ENCODE measurements at regions not wholly inside any gene's neighbourhood (a gene's known extent, or its start where the extent isn't known, plus 50 kb on each side); places are given as distances from the start of the nearest gene placed in this dataset.
"Not testable (repeated sequence)": the region's sequence is repeated elsewhere in the genome, so short reads cannot be mapped to it uniquely, and the experiment has no call there.

DNA sequence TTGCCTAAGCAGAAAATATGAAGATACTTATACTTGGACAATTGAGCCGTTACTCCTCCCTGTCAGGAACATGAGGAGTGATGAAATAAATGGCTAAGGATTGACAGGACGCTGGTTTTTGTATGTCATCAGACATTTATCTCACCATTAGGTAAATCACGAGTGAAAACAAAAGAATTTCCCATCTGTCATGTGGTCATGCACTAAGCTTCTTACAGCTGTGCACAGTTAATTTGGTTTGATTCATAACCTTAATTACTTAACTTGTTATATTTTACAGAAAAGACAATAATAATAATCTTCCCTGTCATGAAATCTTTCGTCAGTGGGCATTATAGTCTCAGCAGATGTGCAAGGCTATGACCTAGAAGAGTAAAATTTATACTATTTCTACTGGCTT is 266.5 kb downstream of the HGF start:
- ATAC-seq (no peak), DNase-seq (ENCODE audit: low spot score) (no peak)
- Mint-ChIP-seq H3K4me3 (no peak overlapping the region), H3K27ac (no peak overlapping the region), H3K9me3 (no peaks in the 10 kb centered on the region), H3K4me1 (ENCODE audit: low read depth in 2 of 2) (no peaks in the 10 kb centered on the region), H3K27me3 (no peaks in the 10 kb centered on the region), H3K36me3 (no peaks in the 10 kb centered on the region)

DNA sequence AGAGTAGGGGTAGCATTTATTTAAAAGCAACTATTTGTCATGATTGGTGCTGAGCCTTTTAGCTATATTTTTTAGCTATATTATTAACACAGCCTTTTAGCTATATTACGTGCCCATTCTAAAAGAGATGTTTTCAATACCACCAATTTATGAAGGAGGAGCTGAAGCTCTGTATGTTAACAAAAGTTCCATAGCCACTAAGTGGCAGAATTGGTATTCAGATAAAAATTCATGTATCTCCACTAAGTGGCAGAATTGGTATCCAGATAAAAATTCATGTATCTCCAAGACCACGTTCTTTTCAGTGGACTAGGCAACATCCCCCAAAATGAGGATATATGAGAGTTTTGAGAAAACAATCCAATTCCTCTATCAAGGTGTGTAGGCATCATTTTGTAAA is 268.6 kb downstream of the HGF start:
- Mint-ChIP-seq H3K9me3 (no peaks in the 10 kb centered on the region), H3K4me3 (no peak overlapping the region), H3K27ac (no peak overlapping the region), H3K4me1 (ENCODE audit: low read depth in 2 of 2) (no peaks in the 10 kb centered on the region), H3K36me3 (no peaks in the 10 kb centered on the region), H3K27me3 (no peaks in the 10 kb centered on the region)
- DNase-seq (ENCODE audit: low spot score) (no peak), ATAC-seq (no peak)

DNA sequence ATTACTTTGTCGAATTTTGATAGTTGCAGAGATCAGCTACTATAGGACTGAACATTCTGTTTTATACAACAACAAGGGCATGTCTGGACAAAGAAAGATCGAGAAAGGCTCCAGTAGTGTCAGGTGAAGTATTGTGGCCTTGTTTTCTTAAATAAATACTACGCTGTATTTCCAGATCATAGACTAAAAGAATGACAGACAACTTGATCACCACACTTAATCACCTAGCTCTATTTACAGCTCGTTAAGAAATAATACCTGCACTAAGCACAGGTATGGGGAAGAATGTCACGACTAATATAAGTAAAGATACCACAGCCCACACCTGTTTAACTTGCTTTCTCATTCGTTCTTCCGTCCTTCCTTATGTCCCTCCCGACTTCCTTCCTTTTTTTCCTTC is 269.2 kb downstream of the HGF start:
- no peak for ATAC-seq
- H3K9me3 Mint-ChIP-seq: no peaks in the 10 kb centered on the region
- no peaks in the 10 kb centered on the region for H3K27me3 Mint-ChIP-seq
- no peak overlapping the region for H3K27ac Mint-ChIP-seq
- DNase-seq (ENCODE audit: low spot score): no peak
- H3K36me3 Mint-ChIP-seq: no peaks in the 10 kb centered on the region
- no peak overlapping the region for H3K4me3 Mint-ChIP-seq
- H3K4me1 Mint-ChIP-seq (ENCODE audit: low read depth in 2 of 2): no peaks in the 10 kb centered on the region

DNA sequence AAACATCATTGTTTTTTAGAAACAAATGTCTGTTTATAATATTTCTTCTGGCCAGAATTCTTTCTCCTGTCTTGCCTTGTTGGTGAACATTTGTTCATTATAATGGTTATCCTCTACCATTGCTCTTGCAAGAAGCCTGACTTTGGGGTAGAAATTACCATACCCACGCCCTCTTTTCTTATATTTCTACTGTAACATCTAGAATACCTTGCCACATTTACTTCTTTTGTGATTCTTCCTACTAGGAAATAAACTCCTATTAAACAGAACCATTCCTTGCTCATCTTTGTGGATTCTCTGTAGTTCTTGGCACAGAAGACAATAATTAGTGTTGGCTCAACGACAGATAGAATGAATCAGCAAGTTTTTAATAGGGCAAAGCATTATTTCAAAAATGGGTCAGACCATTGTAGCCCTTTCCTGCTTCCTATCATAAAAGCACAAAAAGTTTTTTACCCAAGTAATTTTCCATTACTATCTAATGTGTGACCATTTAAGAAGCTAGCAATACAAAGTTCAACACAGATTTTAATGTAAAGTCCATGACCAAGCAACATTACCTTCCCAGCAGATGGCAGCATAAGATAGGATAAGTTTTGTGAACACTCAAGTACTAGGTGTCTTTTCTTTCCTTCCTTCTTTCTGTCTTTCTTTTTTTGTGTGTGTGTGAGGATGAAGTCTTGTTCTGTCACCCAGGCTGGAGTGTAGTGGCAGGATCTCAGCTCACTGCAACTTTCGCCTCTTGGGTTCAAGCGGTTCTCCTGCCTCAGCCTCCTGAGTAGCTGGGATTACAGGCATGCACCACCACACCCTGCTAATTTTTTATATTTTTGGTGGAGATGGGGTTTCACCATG is 270.4 kb downstream of the HGF start:
- H3K4me3 Mint-ChIP-seq: no peak overlapping the region
- no peaks in the 10 kb centered on the region for H3K27me3 Mint-ChIP-seq
- H3K4me1 Mint-ChIP-seq (ENCODE audit: low read depth in 2 of 2): no peaks in the 10 kb centered on the region
- H3K9me3 Mint-ChIP-seq: no peaks in the 10 kb centered on the region
- H3K27ac Mint-ChIP-seq: no peak overlapping the region
- DNase-seq (ENCODE audit: low spot score) (no peak), ATAC-seq (no peak)
- no peaks in the 10 kb centered on the region for H3K36me3 Mint-ChIP-seq

DNA sequence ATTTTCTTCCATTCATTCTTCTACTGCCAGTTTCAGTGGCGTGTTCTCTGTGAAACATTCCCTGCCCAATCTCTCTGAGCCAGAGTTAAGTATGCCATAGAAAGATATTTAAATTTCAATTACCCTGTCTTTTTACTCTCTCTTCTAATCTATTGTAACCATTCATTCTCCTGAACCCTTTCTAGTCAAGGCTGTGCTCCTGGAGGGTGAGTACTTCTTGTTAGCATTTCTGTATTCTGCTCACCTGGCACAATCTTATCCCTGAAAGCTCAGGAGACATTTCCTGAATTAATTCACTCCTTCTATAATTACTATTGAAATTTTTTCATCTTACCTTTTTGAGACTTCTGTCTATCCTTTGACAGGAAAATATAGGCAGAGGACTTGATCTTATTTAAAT is 271.7 kb downstream of the HGF start:
- H3K9me3 Mint-ChIP-seq: no peaks in the 10 kb centered on the region
- no peak for ATAC-seq
- no peaks in the 10 kb centered on the region for H3K36me3 Mint-ChIP-seq
- no peaks in the 10 kb centered on the region for H3K4me1 Mint-ChIP-seq (ENCODE audit: low read depth in 2 of 2)
- no peak for DNase-seq (ENCODE audit: low spot score)
- no peak overlapping the region for H3K27ac Mint-ChIP-seq
- no peaks in the 10 kb centered on the region for H3K27me3 Mint-ChIP-seq
- no peak overlapping the region for H3K4me3 Mint-ChIP-seq

DNA sequence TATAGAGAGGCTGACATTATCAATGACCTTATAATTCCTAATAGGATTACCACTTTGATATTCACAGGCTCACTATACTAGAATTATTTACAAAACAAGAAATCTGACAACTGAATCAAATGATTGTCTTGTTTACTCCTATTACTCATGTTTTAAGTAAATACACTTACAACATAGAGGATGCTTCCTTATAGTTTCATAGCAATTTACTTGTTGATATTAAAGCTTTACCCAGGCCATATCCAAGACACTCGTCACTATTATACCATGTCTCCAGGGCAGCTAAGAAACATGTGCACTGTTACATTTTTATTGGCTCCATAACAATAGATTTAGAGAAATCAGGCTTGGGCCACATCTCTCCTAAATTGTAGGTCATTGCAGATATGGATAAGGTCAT is 276.9 kb downstream of the HGF start:
- no peak for ATAC-seq
- no peaks in the 10 kb centered on the region for H3K4me1 Mint-ChIP-seq (ENCODE audit: low read depth in 2 of 2)
- no peaks in the 10 kb centered on the region for H3K9me3 Mint-ChIP-seq
- H3K27ac Mint-ChIP-seq: no peak overlapping the region
- H3K36me3 Mint-ChIP-seq: no peaks in the 10 kb centered on the region
- no peak for DNase-seq (ENCODE audit: low spot score)
- H3K27me3 Mint-ChIP-seq: no peaks in the 10 kb centered on the region
- no peak overlapping the region for H3K4me3 Mint-ChIP-seq

DNA sequence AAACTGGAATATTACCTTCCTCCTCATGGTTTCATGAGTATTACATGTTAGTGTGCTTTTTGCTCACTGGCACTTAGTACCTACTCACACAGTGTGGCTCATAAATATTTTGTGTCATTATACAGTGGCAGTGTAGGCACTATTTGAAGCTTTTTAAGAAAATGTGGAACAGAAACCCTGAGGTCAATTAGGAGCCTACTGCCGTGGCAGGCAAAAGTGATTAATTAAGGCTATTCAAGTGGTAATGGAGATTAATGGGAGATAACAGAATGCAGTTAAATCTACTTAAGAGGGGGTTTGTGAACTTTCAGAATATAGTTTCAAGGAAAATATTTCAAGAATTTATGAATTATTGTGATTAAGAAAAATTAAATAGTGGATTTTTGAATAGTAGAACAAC is 277.6 kb downstream of the HGF start:
- no peaks in the 10 kb centered on the region for H3K4me1 Mint-ChIP-seq (ENCODE audit: low read depth in 2 of 2)

DNA sequence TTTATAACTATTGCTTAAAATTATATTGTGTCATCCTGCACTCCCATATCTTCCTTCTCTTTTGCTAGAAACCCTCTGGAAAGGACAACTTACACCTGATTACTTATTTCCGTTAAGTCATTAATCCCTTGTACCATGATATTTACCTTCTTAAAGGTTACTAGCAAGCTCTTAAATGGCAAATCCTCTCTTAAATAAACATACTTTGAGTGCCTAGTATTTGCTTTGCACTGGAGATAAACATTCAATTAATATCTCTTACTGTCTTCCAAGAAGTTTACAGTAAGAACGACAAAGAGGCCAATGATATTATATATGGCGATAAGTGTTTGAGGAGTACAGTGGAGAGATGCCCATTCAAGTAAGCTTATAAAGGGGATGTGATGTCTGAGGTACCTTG is 278.3 kb downstream of the HGF start:
- ATAC-seq (no peak), DNase-seq (ENCODE audit: low spot score) (no peak)
- Mint-ChIP-seq H3K4me1 (ENCODE audit: low read depth in 2 of 2) (no peaks in the 10 kb centered on the region), H3K27me3 (no peaks in the 10 kb centered on the region), H3K4me3 (no peak overlapping the region), H3K27ac (no peak overlapping the region), H3K36me3 (no peaks in the 10 kb centered on the region), H3K9me3 (no peaks in the 10 kb centered on the region)

More for the DNA sequence above, 277.6 kb downstream of the HGF start:
- H3K4me3 Mint-ChIP-seq: no peak overlapping the region
- no peak for ATAC-seq
- H3K27ac Mint-ChIP-seq: no peak overlapping the region
- no peaks in the 10 kb centered on the region for H3K27me3 Mint-ChIP-seq
- no peaks in the 10 kb centered on the region for H3K36me3 Mint-ChIP-seq
- no peaks in the 10 kb centered on the region for H3K9me3 Mint-ChIP-seq
- no peak for DNase-seq (ENCODE audit: low spot score)

DNA sequence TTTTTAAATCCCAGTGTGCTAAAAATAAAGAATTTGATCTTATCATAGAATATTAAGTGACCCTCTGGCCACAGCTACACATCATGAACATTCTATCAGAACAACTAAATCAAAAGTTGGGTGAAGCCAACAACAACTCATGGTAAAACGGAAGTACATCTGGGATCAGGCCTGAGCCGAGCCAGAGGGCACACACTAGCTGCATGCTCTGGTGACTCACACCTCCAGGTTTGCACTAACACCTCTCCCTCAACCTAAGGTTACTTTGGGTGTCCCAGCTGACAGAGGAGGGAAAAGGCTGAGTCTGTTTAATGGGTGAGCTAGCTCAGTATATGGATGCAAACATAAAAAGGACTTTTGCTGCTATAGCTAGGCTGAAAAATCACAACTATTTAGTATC is 281.6 kb downstream of the HGF start:
- no peaks in the 10 kb centered on the region for H3K4me1 Mint-ChIP-seq (ENCODE audit: low read depth in 2 of 2)
- no peak overlapping the region for H3K4me3 Mint-ChIP-seq
- no peak overlapping the region for H3K27ac Mint-ChIP-seq
- DNase-seq (ENCODE audit: low spot score) (no peak), ATAC-seq (no peak)
- no peaks in the 10 kb centered on the region for H3K9me3 Mint-ChIP-seq
- no peaks in the 10 kb centered on the region for H3K27me3 Mint-ChIP-seq
- no peaks in the 10 kb centered on the region for H3K36me3 Mint-ChIP-seq

DNA sequence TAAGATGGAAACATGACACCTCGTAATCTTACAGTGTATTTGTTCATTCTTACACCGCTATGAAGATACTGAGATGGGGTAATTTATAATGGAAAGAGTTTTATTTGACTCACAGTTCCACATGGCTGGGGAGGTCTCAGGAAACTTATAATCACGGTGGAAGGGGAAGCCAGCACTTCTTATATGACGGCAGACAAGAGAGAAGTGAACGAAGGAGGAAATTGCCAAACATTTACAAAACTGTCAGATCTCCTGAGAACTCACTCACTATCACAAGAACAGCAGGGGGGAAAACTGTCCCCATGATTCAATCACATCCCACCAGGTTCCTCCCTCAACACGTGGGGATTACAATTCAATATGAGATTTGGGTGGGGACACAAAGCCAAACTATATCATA is 282.3 kb downstream of the HGF start:
- no peak for ATAC-seq
- no peak overlapping the region for H3K4me3 Mint-ChIP-seq
- no peaks in the 10 kb centered on the region for H3K36me3 Mint-ChIP-seq

DNA sequence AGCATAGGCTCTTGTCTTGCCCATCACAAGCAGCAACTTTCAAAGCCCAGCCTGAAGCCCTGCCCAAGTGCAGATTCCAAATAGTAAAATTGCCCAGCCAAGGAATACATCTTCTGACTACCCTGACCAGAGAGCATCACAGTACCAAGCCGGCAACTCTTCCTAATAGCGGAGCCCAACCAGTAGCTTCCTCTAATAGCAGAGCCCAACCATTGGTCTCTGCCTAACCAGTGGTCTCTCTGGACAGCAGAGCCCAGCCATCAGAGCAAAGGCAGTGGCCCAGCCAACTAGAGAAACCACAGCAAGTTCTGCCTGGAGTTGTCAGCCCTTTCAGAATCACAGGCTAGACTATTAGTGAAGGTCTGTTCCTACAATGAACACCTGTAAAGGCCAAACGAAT is 285.6 kb downstream of the HGF start:
- DNase-seq (ENCODE audit: low spot score) (no peak), ATAC-seq (no peak)
- Mint-ChIP-seq H3K27me3 (no peaks in the 10 kb centered on the region), H3K9me3 (no peaks in the 10 kb centered on the region), H3K36me3 (no peaks in the 10 kb centered on the region), H3K4me3 (no peak overlapping the region), H3K27ac (no peak overlapping the region), H3K4me1 (ENCODE audit: low read depth in 2 of 2) (no peaks in the 10 kb centered on the region)

More for the DNA sequence above, 282.3 kb downstream of the HGF start:
- no peaks in the 10 kb centered on the region for H3K27me3 Mint-ChIP-seq
- no peak for DNase-seq (ENCODE audit: low spot score)
- H3K4me1 Mint-ChIP-seq (ENCODE audit: low read depth in 2 of 2): no peaks in the 10 kb centered on the region
- H3K9me3 Mint-ChIP-seq: no peaks in the 10 kb centered on the region
- no peak overlapping the region for H3K27ac Mint-ChIP-seq

DNA sequence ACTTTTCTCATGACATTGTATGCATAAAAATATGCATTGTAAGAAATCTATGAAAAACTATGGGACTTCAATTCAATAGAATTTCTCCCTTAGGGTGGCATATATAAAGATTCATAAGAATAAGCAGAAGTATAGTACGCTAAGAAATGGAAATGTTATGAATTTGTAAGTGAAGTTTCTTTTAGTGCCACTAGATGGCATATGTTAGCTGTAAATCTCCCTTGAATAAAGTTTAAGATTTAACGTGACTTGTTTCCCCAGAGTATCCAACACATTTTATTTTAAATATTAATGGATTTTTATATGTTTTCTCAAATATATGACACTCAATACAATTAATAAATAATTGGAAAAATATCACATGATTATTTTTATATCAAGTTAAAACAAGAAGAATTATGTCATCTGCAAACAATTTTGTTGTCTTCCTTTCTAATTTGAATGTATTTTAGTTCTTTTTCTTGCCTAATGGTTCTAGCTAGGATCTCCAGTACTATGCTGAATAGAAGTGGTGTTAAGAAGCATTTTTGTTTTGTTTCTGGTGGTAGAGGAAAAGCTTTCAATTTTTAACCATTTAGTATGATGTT is 287.2 kb downstream of the HGF start:
- Mint-ChIP-seq H3K4me1 (ENCODE audit: low read depth in 2 of 2) (no peaks in the 10 kb centered on the region), H3K27me3 (no peaks in the 10 kb centered on the region), H3K9me3 (no peaks in the 10 kb centered on the region), H3K27ac (no peak overlapping the region), H3K36me3 (no peaks in the 10 kb centered on the region), H3K4me3 (no peak overlapping the region)
- DNase-seq (ENCODE audit: low spot score): no peak
- ATAC-seq: no peak

DNA sequence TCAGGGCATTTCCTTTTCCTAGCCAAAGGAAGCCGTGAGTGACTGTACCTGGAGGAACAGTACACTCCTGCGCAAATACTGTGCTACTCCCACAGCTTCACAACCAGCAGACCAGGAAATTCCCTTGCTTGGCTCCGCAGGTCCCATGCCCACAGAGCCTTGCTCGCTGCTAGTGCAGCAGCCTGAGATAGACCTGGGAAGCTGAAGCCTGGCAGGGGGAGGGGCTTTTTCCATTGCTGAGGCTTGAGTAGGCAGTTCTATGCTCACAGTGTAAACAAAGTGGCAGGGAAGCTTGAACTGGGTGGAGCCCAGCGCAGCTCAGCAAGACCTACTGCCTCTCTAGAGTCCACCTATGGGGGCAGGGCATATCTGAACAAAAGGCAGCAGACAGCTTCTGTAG is 291.2 kb downstream of the HGF start:
- Mint-ChIP-seq H3K9me3 (no peaks in the 10 kb centered on the region), H3K36me3 (no peaks in the 10 kb centered on the region), H3K27ac (no peak overlapping the region), H3K4me3 (no peak overlapping the region), H3K4me1 (ENCODE audit: low read depth in 2 of 2) (no peaks in the 10 kb centered on the region), H3K27me3 (no peaks in the 10 kb centered on the region)
- ATAC-seq: no peak
- DNase-seq (ENCODE audit: low spot score): no peak

DNA sequence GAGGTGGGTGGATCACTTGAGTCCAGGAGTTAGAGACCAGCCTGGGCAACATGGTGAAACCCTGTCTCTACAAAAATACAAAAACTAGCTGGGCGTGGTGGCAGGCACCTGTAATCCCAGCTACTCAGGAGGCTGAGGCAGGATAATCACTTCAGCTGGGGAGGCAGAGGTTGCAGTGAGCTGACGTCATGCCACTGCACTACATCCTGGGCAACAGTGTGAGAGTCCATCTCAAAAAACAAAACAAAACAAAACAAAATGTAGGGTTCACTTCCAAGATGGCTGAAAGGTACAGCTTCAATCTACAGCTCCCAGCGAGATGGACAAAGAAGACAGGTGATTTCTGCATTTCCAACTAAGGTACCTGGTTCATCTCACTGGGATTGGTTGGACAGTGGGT is 291.6 kb downstream of the HGF start:
- H3K9me3 Mint-ChIP-seq; H3K4me1 Mint-ChIP-seq (ENCODE audit: low read depth in 2 of 2); DNase-seq (ENCODE audit: low spot score); ATAC-seq; H3K4me3 Mint-ChIP-seq; H3K27ac Mint-ChIP-seq; H3K27me3 Mint-ChIP-seq; H3K36me3 Mint-ChIP-seq: not testable (repeated sequence)

DNA sequence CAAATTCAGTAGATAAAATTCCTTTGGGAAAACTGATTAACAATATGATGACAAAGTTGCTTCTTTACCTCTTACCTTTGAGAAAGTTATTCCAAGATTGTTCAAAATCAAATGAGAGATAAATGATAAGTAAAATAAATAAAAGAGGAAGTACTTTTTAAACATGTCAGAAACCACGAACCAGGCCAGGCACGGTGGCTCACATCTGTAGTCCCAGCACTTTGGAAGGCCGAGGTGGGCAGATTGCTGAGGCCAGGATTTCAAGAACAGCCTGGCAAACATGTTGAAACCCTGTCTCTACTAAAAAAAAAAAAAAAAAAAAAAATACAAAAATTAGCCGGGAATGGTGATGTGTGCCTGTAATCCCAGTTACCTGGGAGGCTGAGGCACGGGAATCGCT is 296.6 kb downstream of the HGF start:
- ATAC-seq (no peak), DNase-seq (ENCODE audit: low spot score) (no peak)
- no peaks in the 10 kb centered on the region for H3K9me3 Mint-ChIP-seq
- H3K27me3 Mint-ChIP-seq: no peaks in the 10 kb centered on the region
- no peaks in the 10 kb centered on the region for H3K36me3 Mint-ChIP-seq
- no peak overlapping the region for H3K27ac Mint-ChIP-seq
- no peak overlapping the region for H3K4me3 Mint-ChIP-seq
- no peaks in the 10 kb centered on the region for H3K4me1 Mint-ChIP-seq (ENCODE audit: low read depth in 2 of 2)
